Stimulated activated memory B cell treated with anti-CD40 and anti-IgM and Interleukin-4, amounts not matched to agents 10 μg/mL and 1 μg/mL and 100 μg/mL, for 72 hours (primary cell): ENCODE measurements at regions not wholly inside any gene's neighbourhood (a gene's known extent, or its start where the extent isn't known, plus 50 kb on each side); places are given as distances from the start of the nearest gene placed in this dataset.

Source experiments
- ATAC-seq: fragments of 150-1000 bp; cut with Tn5 transposase; 2 replicates; pipeline ENCODE4 v1.10.0; 2021
- H3K27ac Mint-ChIP-seq: one replicate; pipeline ENCODE4 v1.8.0; 2022; ENCODE audit warnings: mild to moderate bottlenecking, mixed read lengths
- H3K27me3 Mint-ChIP-seq: one replicate; pipeline ENCODE4 v1.8.0; 2022; ENCODE audit warnings: mixed read lengths
- H3K36me3 Mint-ChIP-seq: one replicate; pipeline ENCODE4 v1.8.0; 2022; ENCODE audit warnings: mixed read lengths
- H3K4me1 Mint-ChIP-seq: one replicate; pipeline ENCODE4 v1.8.0; 2022; ENCODE audit warnings: mixed read lengths
- H3K4me3 Mint-ChIP-seq: one replicate; pipeline ENCODE4 v1.8.0; 2022; ENCODE audit warnings: mild to moderate bottlenecking, moderate library complexity, mixed read lengths
- H3K9me3 Mint-ChIP-seq: one replicate; pipeline ENCODE4 v1.8.0; 2022; ENCODE audit warnings: mixed read lengths

- H3K27me3 Mint-ChIP-seq = no peaks in the 10 kb centered on the region
- no peaks in the 10 kb centered on the region for H3K9me3 Mint-ChIP-seq
- no peak for ATAC-seq
- H3K4me1 Mint-ChIP-seq = peaks cover 93% of the 10 kb centered on the region
- H3K36me3 Mint-ChIP-seq = peaks cover 11% of the 10 kb centered on the region
- H3K27ac Mint-ChIP-seq = peak overlapping the region; percentile 97
- peak overlapping the region; percentile 13 for H3K4me3 Mint-ChIP-seq
Measured at GRCh38 chr2:88842656-88843460, 151.4 kb downstream of the RPIA start.

- no peak for ATAC-seq
- Mint-ChIP-seq H3K27me3 (no peaks in the 10 kb centered on the region), H3K4me3 (no peak overlapping the region), H3K4me1 (peaks cover 93% of the 10 kb centered on the region), H3K36me3 (peaks cover 17% of the 10 kb centered on the region), H3K9me3 (peaks cover 5% of the 10 kb centered on the region), H3K27ac (peak overlapping the region; percentile 97)
Measured at GRCh38 chr2:88843651-88844050, 152.2 kb downstream of the RPIA start.

- ATAC-seq = no peak
- H3K4me1 Mint-ChIP-seq = peaks cover 96% of the 10 kb centered on the region
- H3K27ac Mint-ChIP-seq = peak overlapping the region; percentile 97
- no peak overlapping the region for H3K4me3 Mint-ChIP-seq
- peaks cover 5% of the 10 kb centered on the region for H3K9me3 Mint-ChIP-seq
- no peaks in the 10 kb centered on the region for H3K27me3 Mint-ChIP-seq
- H3K36me3 Mint-ChIP-seq = peaks cover 18% of the 10 kb centered on the region
Measured at GRCh38 chr2:88844960-88845359, 153.5 kb downstream of the RPIA start.

DNA sequence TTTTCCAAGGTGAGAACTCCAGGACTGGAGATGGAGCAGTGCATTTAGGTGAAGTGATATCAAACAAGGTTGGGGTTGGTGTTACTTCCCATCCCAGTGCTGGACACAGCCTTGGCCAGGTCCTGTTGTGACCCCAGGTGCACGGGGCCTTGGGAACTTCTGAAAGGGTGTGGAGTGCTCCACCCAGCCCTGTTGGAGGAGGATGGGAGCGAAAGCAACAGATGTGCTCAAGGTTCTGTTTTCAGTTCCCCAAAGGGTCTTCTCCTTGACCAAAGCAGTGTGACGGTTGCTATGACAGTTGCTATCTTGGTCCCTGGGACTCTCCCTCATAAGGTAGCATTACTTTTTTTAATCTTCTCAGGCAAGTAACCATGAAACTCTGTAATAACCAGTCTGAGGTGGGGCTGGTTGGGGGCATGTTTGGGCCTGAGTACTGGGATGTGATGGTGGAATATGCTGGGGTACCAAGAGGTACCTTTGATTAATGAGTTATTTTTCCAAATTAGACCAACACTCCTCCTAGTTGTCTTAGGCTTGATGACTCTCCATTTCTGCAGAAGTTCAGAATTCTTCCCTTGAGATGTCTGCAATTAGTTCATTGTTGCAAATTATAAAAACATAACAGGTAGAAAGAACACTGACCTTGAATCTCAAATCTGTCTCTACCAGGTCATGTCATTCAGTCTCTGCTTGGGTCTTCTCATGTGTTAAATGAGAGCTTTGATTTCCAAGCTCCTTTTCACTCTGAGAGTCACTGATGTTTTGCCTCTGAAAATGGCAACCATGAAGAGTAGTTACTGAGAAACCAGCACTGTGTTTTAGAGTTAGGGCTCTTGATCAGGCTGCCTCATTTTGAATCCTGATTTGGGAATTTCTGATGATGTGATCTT lies 154.5 kb downstream of the RPIA start:
- peak overlapping the region; percentile 97 for H3K27ac Mint-ChIP-seq
- H3K9me3 Mint-ChIP-seq = peaks cover 5% of the 10 kb centered on the region
- peaks cover 18% of the 10 kb centered on the region for H3K36me3 Mint-ChIP-seq
- H3K4me1 Mint-ChIP-seq = peaks cover 91% of the 10 kb centered on the region
- H3K4me3 Mint-ChIP-seq = no peak overlapping the region
- no peaks in the 10 kb centered on the region for H3K27me3 Mint-ChIP-seq
- ATAC-seq = peak; percentile 98

DNA sequence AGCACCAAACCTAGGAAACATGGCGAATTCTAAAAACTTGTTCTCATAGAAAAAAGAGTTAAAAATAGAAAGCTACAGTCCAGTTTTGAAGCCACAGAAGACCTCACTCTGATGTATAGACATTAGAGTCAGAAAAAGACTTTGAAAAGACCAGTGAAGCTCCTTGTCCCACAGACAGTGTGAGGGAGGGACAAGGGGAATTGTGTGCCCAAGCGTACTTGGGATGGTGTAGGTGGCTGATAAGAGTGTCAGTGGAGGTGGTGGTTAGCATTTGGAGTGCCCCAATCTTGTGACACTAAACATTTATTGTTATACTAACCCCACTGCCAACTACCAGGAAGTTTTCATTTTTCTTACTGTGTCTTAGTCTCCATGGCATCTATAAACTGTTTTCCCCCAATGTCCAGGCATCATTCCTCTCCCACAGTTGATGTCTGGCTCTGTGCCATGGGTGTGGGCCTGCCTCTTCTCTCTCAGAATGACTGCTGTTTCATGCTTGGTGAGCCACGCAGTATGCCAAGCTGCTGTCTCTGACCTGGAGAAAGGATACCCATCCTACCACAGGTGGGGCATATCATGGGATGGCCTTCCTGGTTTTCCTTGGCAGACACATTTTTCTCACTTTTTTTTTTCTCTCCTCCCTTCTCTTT lies 161.4 kb downstream of the RPIA start:
- H3K9me3 Mint-ChIP-seq = peaks cover 5% of the 10 kb centered on the region
- H3K27me3 Mint-ChIP-seq = no peaks in the 10 kb centered on the region
- peak overlapping the region; percentile 64 for H3K4me3 Mint-ChIP-seq
- H3K36me3 Mint-ChIP-seq = peaks cover 27% of the 10 kb centered on the region
- H3K27ac Mint-ChIP-seq = peak overlapping the region; percentile 95
- peaks cover 83% of the 10 kb centered on the region for H3K4me1 Mint-ChIP-seq
- no peak for ATAC-seq

DNA sequence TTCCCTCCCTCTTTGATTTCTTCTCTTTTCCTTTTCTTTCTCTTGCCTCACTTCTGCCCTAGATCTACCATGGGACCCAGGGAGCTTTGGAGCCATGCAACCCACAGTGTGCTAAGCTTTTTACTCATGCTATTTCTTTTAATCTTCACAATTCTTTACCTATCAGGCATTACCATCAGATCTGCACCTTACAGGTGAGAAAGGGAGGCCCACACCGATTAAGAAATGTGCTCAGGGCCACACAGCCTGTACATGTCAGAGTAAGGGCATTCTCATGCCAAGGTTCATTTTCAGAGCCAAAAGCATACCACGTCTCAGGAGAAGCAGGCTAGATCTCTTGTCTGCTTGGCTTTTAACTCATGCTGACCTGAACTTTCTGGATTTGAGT lies 161.9 kb downstream of the RPIA start:
- no peaks in the 10 kb centered on the region for H3K27me3 Mint-ChIP-seq
- ATAC-seq = no peak
- peaks cover 29% of the 10 kb centered on the region for H3K36me3 Mint-ChIP-seq
- peaks cover 2% of the 10 kb centered on the region for H3K9me3 Mint-ChIP-seq
- peak overlapping the region; percentile 95 for H3K27ac Mint-ChIP-seq
- H3K4me1 Mint-ChIP-seq = peaks cover 81% of the 10 kb centered on the region
- peak overlapping the region; percentile 38 for H3K4me3 Mint-ChIP-seq

- Mint-ChIP-seq H3K9me3 (no peaks in the 10 kb centered on the region), H3K36me3 (peaks cover 29% of the 10 kb centered on the region), H3K4me1 (peaks cover 70% of the 10 kb centered on the region), H3K27ac (peak overlapping the region; percentile 95), H3K27me3 (no peaks in the 10 kb centered on the region), H3K4me3 (no peak overlapping the region)
- no peak for ATAC-seq
Measured at GRCh38 chr2:88854528-88854927, 163.1 kb downstream of the RPIA start.

GRCh38 chr2:88855620-88856408 lies 164.3 kb downstream of the RPIA start:
- peak overlapping the region; percentile 93 for H3K4me3 Mint-ChIP-seq
- peaks cover 40% of the 10 kb centered on the region for H3K36me3 Mint-ChIP-seq
- no peaks in the 10 kb centered on the region for H3K27me3 Mint-ChIP-seq
- H3K27ac Mint-ChIP-seq = peak overlapping the region; percentile 95
- H3K4me1 Mint-ChIP-seq = peaks cover 62% of the 10 kb centered on the region
- no peaks in the 10 kb centered on the region for H3K9me3 Mint-ChIP-seq
- peak; percentile 81 for ATAC-seq

DNA sequence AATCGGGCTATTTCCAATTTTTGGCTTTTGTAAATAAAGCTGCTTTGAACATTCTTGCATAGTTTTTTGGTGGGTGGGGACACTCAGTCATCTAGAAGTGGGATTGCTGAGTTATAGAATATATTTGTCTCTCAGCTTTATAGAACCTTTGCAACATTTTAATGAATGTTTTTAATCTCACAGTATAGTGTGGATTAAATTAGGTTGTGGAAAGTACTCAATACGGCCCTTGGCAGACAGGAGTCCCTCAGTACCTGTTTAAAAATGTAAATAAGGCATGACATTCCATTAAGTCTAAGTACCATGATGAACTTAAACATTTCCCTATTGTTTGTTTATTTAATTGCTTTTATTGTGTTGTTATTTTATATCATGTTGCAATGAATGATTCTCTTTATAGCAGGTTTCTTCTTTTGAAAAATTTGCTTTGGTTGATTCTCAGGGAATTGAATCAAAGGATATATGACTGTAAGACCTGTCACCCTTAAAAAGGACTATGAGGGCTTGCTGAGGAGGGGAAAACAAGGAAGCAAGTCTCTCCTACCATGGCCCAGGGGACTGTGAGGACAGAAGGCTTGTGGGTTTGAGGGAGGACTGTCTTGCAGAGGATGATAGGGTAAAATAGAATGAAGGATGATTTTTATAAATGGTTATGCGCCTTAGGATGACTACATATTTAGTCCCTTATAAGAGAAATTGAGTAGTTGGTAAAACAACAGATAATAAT lies 165.1 kb downstream of the RPIA start:
- no peak for ATAC-seq
- H3K27ac Mint-ChIP-seq = peak overlapping the region; percentile 95
- H3K9me3 Mint-ChIP-seq = no peaks in the 10 kb centered on the region
- peaks cover 48% of the 10 kb centered on the region for H3K36me3 Mint-ChIP-seq
- no peaks in the 10 kb centered on the region for H3K27me3 Mint-ChIP-seq
- H3K4me1 Mint-ChIP-seq = peaks cover 62% of the 10 kb centered on the region
- peak overlapping the region; percentile 93 for H3K4me3 Mint-ChIP-seq

DNA sequence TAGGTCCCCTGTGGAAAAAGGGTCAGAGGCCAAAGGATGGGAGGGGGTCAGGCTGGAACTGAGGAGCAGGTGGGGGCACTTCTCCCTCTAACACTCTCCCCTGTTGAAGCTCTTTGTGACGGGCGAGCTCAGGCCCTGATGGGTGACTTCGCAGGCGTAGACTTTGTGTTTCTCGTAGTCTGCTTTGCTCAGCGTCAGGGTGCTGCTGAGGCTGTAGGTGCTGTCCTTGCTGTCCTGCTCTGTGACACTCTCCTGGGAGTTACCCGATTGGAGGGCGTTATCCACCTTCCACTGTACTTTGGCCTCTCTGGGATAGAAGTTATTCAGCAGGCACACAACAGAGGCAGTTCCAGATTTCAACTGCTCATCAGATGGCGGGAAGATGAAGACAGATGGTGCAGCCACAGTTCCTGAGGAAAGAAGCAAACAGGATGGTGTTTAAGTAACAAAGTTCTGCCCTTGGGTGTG lies 165.8 kb downstream of the RPIA start:
- peak; percentile 14 for ATAC-seq
- Mint-ChIP-seq H3K4me3 (peak overlapping the region; percentile 93), H3K27ac (peak overlapping the region; percentile 95), H3K4me1 (peaks cover 58% of the 10 kb centered on the region), H3K36me3 (peaks cover 51% of the 10 kb centered on the region), H3K9me3 (no peaks in the 10 kb centered on the region), H3K27me3 (no peaks in the 10 kb centered on the region)

GRCh38 chr2:88857951-88858411 lies 166.5 kb downstream of the RPIA start:
- Mint-ChIP-seq H3K36me3 (peaks cover 51% of the 10 kb centered on the region), H3K4me1 (peaks cover 51% of the 10 kb centered on the region), H3K9me3 (no peaks in the 10 kb centered on the region), H3K4me3 (peak overlapping the region; percentile 93), H3K27me3 (no peaks in the 10 kb centered on the region), H3K27ac (peak overlapping the region; percentile 95)
- ATAC-seq = peak; percentile 72

GRCh38 chr2:88859461-88859860 lies 168.0 kb downstream of the RPIA start:
- peak overlapping the region; percentile 95 for H3K27ac Mint-ChIP-seq
- ATAC-seq = no peak
- H3K9me3 Mint-ChIP-seq = no peaks in the 10 kb centered on the region
- peaks cover 56% of the 10 kb centered on the region for H3K36me3 Mint-ChIP-seq
- H3K4me1 Mint-ChIP-seq = peaks cover 38% of the 10 kb centered on the region
- H3K4me3 Mint-ChIP-seq = peak overlapping the region; percentile 96
- H3K27me3 Mint-ChIP-seq = no peaks in the 10 kb centered on the region

DNA sequence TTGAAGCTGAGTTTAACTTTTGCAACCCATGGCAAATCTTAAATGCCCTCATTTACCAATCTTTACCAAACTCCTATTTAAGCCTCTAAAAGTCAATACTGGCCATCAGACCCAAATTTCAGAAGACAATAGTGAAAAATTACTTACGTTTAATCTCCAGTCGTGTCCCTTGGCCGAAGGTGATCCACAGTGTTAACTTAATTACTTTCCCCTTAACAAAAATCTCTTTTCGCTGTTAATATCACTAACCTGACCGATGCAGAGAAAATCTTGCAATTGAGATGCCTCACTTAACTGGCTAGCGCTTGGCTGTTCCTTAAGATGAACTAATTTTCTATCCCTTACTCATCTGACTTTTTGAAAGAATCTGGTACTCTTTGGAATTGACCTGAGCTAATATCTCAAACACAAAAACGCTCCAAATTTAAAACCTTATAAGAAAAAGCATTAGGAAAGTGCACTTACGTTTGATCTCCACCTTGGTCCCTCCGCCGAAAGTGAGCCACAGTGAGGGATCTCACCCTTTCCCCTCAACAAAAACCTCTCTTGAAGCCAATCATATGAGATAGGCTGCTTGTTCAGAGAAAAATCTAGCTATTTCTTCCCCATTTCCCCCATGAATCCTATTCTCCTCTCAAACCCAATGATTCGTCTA lies 169.1 kb downstream of the RPIA start:
- Mint-ChIP-seq H3K4me1 (peaks cover 27% of the 10 kb centered on the region), H3K27me3 (no peaks in the 10 kb centered on the region), H3K27ac (peak overlapping the region; percentile 95), H3K4me3 (peak overlapping the region; percentile 96), H3K9me3 (no peaks in the 10 kb centered on the region), H3K36me3 (peaks cover 64% of the 10 kb centered on the region)
- no peak for ATAC-seq
